SK-N-SH (cell line): ENCODE measurements at regions not wholly inside any gene's neighbourhood (a gene's known extent, or its start where the extent isn't known, plus 50 kb on each side); places are given as distances from the start of the nearest gene placed in this dataset.

Source experiments
- CTCF ChIA-PET: fragments of 300-600, 350-600 bp; formaldehyde crosslinking; extraction: SDS; loops from one replicate; lab custom pipeline; 2021; lab: Yijun Ruan, JAX
- POLR2A ChIA-PET: fragments of 350-600 bp; sonication (Branson Sonifier 250); formaldehyde crosslinking; extraction: SDS; loops from one replicate; lab custom pipeline; 2020; ENCODE audit warnings: antibody characterized with exemption, inconsistent platforms; lab: Yijun Ruan, JAX
- DNase-seq: peaks from one replicate; pipeline ENCODE4 v3.0.0; 2012
- H2AFZ ChIP-seq: fragments of 200-600 bp; sonication (generic); 2 replicates; pipeline ENCODE4 v1.8.1; 2016; ENCODE audit warnings: antibody characterized with exemption, mild to moderate bottlenecking, low read depth
- H3F3A ChIP-seq: fragments of 200-600 bp; sonication (generic); replicated peaks from 2 replicates; pipeline ENCODE3; 2016; ENCODE audit warnings: antibody characterized with exemption, mild to moderate bottlenecking; ENCODE audit not compliant: insufficient read depth
- H3K27ac ChIP-seq, 2 experiments: fragments of 200-500 bp in 1 of 2; fragments of 200-600 bp in 1 of 2; sonication (Bioruptor generic) in 1 of 2; sonication (generic), shearing (Covaris generic) in 1 of 2; 2 replicates each; pipeline versions ENCODE4 v1.5.1 to v1.6.1; 2014 to 2016; ENCODE audit warnings: low read depth in 2 of 2, inconsistent platforms in 1 of 2, low read length in 1 of 2, mild to moderate bottlenecking in 1 of 2, mixed read lengths in 1 of 2
- H3K27me3 ChIP-seq: fragments of 200-600 bp; sonication (generic), shearing (Covaris generic); 2 replicates; pipeline ENCODE4 v1.6.1; 2016; ENCODE audit warnings: mixed run types; ENCODE audit not compliant: insufficient read depth
- H3K36me3 ChIP-seq, 2 experiments: fragments of 200-500 bp in 1 of 2; fragments of 200-600 bp in 1 of 2; sonication (Bioruptor generic) in 1 of 2; sonication (generic) in 1 of 2; replicated peaks in 1 of 2; 2 replicates each; pipeline versions ENCODE3 to v1.5.1; 2014 to 2016; ENCODE audit warnings: low read length in 1 of 2, mild to moderate bottlenecking in 1 of 2; ENCODE audit not compliant: insufficient read depth in 2 of 2, control insufficient read depth in 1 of 2
- H3K4me1 ChIP-seq, 2 experiments: fragments of 200-500 bp in 1 of 2; fragments of 200-600 bp in 1 of 2; sonication (Bioruptor generic) in 1 of 2; sonication (generic), shearing (Covaris generic) in 1 of 2; 2 replicates each; pipeline versions ENCODE4 v1.5.1 to v1.6.1; 2014 to 2016; ENCODE audit warnings: low read depth in 1 of 2, low read length in 1 of 2, mixed run types in 1 of 2; ENCODE audit not compliant: insufficient read depth in 2 of 2, control insufficient read depth in 1 of 2
- H3K4me2 ChIP-seq: fragments of 200-600 bp; sonication (generic), shearing (Covaris generic); 2 replicates; pipeline ENCODE4 v1.6.1; 2017; ENCODE audit warnings: mixed run types
- H3K4me3 ChIP-seq, 2 experiments: fragments of 200-500 bp in 1 of 2; fragments of 200-600 bp in 1 of 2; sonication (Bioruptor generic) in 1 of 2; sonication (generic), shearing (Covaris generic) in 1 of 2; 2 replicates each; pipeline versions ENCODE4 v1.5.1 to v1.8.1; 2014 to 2016; ENCODE audit warnings: low read depth in 2 of 2, inconsistent platforms in 1 of 2, low read length in 1 of 2, mild to moderate bottlenecking in 1 of 2, mixed read lengths in 1 of 2, moderate library complexity in 1 of 2
- H3K79me2 ChIP-seq: fragments of 200-600 bp; sonication (generic); 2 replicates; pipeline ENCODE4 v1.8.1; 2017; ENCODE audit warnings: mild to moderate bottlenecking; ENCODE audit not compliant: insufficient read depth
- H3K9ac ChIP-seq: fragments of 200-600 bp; sonication (generic); 2 replicates; pipeline ENCODE4 v1.6.1; 2017; ENCODE audit warnings: mixed run types
- H3K9me2 ChIP-seq: fragments of 200-600 bp; sonication (generic); 2 replicates; pipeline ENCODE4 v1.6.1; 2017; ENCODE audit warnings: mixed run types
- H3K9me3 ChIP-seq: fragments of 200-600 bp; sonication (generic); 2 replicates; pipeline ENCODE4 v1.6.1; 2017; ENCODE audit warnings: mixed run types, mild to moderate bottlenecking, moderate library complexity
- H4K20me1 ChIP-seq: fragments of 200-600 bp; sonication (generic); 2 replicates; pipeline ENCODE4 v1.6.1; 2017; ENCODE audit warnings: mild to moderate bottlenecking, mixed run types; ENCODE audit not compliant: insufficient read depth
- EZH2phosphoT487 ChIP-seq: fragments of 200-600 bp; sonication (generic); IDR thresholded peaks from 2 replicates; pipeline ENCODE4 v1.6.1; 2017; ENCODE audit warnings: low read depth, mixed run types, mild to moderate bottlenecking, antibody characterized with exemption, moderate library complexity, borderline replicate concordance
- FOXM1 ChIP-seq: IDR thresholded peaks from 2 replicates; pipeline ENCODE4 v1.4.0; 2012; ENCODE audit warnings: low read depth, mild to moderate bottlenecking
- GABPA ChIP-seq: IDR thresholded peaks from 2 replicates; pipeline ENCODE4 v1.4.0; 2012; ENCODE audit warnings: low read depth, mild to moderate bottlenecking
- GATA2 ChIP-seq: sonication (generic); formaldehyde crosslinking; IDR thresholded peaks from 2 replicates; pipeline ENCODE4 v1.5.0; 2020; ENCODE audit warnings: mild to moderate bottlenecking, missing genetic modification reagents
- MXI1 ChIP-seq: IDR thresholded peaks from 2 replicates; pipeline ENCODE4 v1.6.1; 2012; ENCODE audit warnings: mild to moderate bottlenecking, low read depth, low read length, improper control_type of control experiment
- POLR2AphosphoS5 ChIP-seq: IDR thresholded peaks from 2 replicates; pipeline ENCODE4 v1.6.1; 2012; ENCODE audit warnings: low read depth, low read length
- RCOR1 ChIP-seq: fragments of 150-350 bp; IDR thresholded peaks from 2 replicates; pipeline ENCODE4 v1.6.1; 2017; ENCODE audit warnings: antibody characterized with exemption, low read length
- RXRA ChIP-seq: IDR thresholded peaks from 2 replicates; pipeline ENCODE4 v1.4.0; 2012; ENCODE audit warnings: low read depth, mild to moderate bottlenecking, borderline replicate concordance
- SIN3A ChIP-seq: IDR thresholded peaks from 2 replicates; pipeline ENCODE4 v1.6.1; 2012; ENCODE audit warnings: low read depth, mild to moderate bottlenecking, low read length, moderate library complexity, borderline replicate concordance
- SMC3 ChIP-seq: IDR thresholded peaks from 2 replicates; pipeline ENCODE4 v1.6.1; 2012; ENCODE audit warnings: low read depth, low read length, improper control_type of control experiment
- TCF12 ChIP-seq: IDR thresholded peaks from 2 replicates; pipeline ENCODE4 v1.4.0; 2012
- TEAD4 ChIP-seq: IDR thresholded peaks from 2 replicates; pipeline ENCODE4 v1.4.0; 2012; ENCODE audit warnings: mild to moderate bottlenecking, borderline replicate concordance; ENCODE audit not compliant: insufficient read depth
- WGBS: methylation state at CpG from one replicate; pipeline ENCODE4 v1.1.6; 2017; ENCODE audit warnings: low lambda C conversion rate; 5-methylcytosine and 5-hydroxymethylcytosine counted together
- TF ChIP-seq, protein P1 (sequence below): fragments of 150-350 bp; IDR thresholded peaks from 2 replicates; pipeline ENCODE4 v1.6.1; 2017; ENCODE audit warnings: antibody characterized with exemption, low read length, low read depth, borderline replicate concordance
- TF ChIP-seq, protein P2 (sequence below): fragments of 150-350 bp; IDR thresholded peaks from 2 replicates; pipeline ENCODE4 v1.6.1; 2016; ENCODE audit warnings: mild to moderate bottlenecking, low read depth, low read length
- TF ChIP-seq, protein P3 (sequence below): IDR thresholded peaks from 2 replicates; pipeline ENCODE4 v1.4.0; 2012; ENCODE audit warnings: low read depth
- TF ChIP-seq, protein P4 (sequence below): IDR thresholded peaks from 2 replicates; pipeline ENCODE4; 2012

DNA sequence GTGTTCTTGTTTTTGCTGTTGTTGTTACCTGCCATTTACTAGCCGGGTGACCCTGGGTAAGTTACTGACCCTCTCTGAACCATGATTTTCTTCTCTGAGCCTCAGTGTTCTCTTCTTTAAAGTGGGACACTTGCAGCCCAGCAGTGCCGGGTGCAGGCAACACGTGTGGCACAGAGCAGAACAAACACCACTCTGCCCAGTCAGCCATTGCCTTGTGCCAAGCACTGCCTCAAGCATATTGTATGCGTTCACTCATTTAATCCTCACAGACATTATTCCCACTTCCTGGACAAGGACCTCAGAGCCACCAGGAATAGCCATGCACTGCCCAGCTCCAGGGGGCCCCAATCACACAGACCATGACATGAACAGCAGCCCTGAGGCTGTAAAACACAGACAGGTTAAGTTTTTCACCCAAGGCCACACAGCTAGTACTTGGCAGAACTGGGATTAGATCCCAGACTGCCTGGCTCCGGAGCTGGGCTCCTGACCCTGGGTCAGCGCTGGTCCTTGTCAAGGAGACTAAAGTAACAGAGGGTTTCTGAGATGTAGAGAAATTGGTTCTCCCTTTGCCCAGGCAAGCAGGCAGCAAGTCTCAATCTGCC, 74.0 kb upstream of the PTPN1 start:
- ChIA-PET CTCF (interaction anchor here (1.0 kb wide), 1 partner anchor 23 kb away, joined by 3 read pairs; no protein-coding TSS in a partner anchor), POLR2A (no interaction called here)
- Histone ChIP-seq H3K4me2 (no peak overlapping the region), H3K36me3 (no peaks in the 10 kb centered on the region), H3F3A (peaks cover 22% of the 10 kb centered on the region), H3K79me2 (no peaks in the 10 kb centered on the region), H3K27me3 (no peaks in the 10 kb centered on the region), H3K4me1 (peaks cover 6 to 7% of the 10 kb centered on the region in 2 experiments; a peak in 1 of 4 replicates), H3K9ac (no peak overlapping the region), H3K4me3 (no peak overlapping the region), H3K9me3 (no peaks in the 10 kb centered on the region), H3K27ac (no peak overlapping the region), H2AFZ (no peak overlapping the region), H4K20me1 (no peaks in the 10 kb centered on the region), H3K9me2 (no peaks in the 10 kb centered on the region)
- WGBS, result 87% methylated on average over 4 of the region's 6 CpGs
- no peak for DNase-seq
- TF ChIP-seq TEAD4 (no peak), SIN3A (no peak), MXI1 (no peak), GABPA (no peak), TCF12 (no peak)

DNA sequence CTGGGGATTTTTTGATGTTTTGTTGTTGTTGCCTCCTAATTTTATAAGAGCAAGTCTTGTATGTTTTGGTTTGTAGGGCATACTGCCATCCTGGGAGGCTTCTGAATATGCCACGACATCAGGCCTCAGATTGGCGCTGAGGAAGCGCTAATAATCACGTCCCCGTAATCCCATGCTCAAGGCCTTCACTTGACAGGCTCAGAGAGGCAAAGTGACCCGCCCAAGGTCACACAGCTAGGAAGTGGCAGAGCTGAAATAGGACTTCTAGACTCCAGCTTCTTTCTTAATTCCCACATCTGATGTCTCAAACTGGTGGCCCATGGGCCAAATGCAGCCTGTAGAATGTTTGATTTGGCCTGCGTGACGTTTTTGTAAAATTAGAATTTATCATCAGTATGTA, 73.5 kb upstream of the PTPN1 start:
- ChIA-PET CTCF (interaction anchor here (1.0 kb wide), 1 partner anchor 24 kb away, joined by 3 read pairs; no protein-coding TSS in a partner anchor), POLR2A (no interaction called here)
- Histone ChIP-seq H3K4me2 (no peak overlapping the region), H3K27me3 (no peaks in the 10 kb centered on the region), H3K9ac (no peak overlapping the region), H3K79me2 (no peaks in the 10 kb centered on the region), H3K9me3 (no peaks in the 10 kb centered on the region), H3K9me2 (no peaks in the 10 kb centered on the region), H3K4me1 (peaks cover 6 to 7% of the 10 kb centered on the region in 2 experiments; a peak in 1 of 4 replicates), H3F3A (peaks cover 23% of the 10 kb centered on the region), H2AFZ (no peak overlapping the region), H3K27ac (no peak overlapping the region), H3K36me3 (no peaks in the 10 kb centered on the region), H3K4me3 (no peak overlapping the region), H4K20me1 (no peaks in the 10 kb centered on the region)
- DNase-seq, result no peak
- WGBS, result 86% methylated on average over 8 of the region's 8 CpGs
- no peak for TF ChIP-seq POLR2AphosphoS5
- TF ChIP-seq, protein P1, sequence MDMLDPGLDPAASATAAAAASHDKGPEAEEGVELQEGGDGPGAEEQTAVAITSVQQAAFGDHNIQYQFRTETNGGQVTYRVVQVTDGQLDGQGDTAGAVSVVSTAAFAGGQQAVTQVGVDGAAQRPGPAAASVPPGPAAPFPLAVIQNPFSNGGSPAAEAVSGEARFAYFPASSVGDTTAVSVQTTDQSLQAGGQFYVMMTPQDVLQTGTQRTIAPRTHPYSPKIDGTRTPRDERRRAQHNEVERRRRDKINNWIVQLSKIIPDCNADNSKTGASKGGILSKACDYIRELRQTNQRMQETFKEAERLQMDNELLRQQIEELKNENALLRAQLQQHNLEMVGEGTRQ, result no peak
- TF ChIP-seq SMC3, result no peak
- TF ChIP-seq, protein P2, sequence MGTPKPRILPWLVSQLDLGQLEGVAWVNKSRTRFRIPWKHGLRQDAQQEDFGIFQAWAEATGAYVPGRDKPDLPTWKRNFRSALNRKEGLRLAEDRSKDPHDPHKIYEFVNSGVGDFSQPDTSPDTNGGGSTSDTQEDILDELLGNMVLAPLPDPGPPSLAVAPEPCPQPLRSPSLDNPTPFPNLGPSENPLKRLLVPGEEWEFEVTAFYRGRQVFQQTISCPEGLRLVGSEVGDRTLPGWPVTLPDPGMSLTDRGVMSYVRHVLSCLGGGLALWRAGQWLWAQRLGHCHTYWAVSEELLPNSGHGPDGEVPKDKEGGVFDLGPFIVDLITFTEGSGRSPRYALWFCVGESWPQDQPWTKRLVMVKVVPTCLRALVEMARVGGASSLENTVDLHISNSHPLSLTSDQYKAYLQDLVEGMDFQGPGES, result no peak
- no peak for TF ChIP-seq RCOR1
- TF ChIP-seq EZH2phosphoT487, result no peak
- TF ChIP-seq MXI1, result no peak
- TF ChIP-seq, protein P3, sequence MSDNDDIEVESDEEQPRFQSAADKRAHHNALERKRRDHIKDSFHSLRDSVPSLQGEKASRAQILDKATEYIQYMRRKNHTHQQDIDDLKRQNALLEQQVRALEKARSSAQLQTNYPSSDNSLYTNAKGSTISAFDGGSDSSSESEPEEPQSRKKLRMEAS, result no peak
- TF ChIP-seq TCF12, result no peak
- TF ChIP-seq RXRA, result no peak
- no peak for TF ChIP-seq GATA2
- TF ChIP-seq, protein P4, sequence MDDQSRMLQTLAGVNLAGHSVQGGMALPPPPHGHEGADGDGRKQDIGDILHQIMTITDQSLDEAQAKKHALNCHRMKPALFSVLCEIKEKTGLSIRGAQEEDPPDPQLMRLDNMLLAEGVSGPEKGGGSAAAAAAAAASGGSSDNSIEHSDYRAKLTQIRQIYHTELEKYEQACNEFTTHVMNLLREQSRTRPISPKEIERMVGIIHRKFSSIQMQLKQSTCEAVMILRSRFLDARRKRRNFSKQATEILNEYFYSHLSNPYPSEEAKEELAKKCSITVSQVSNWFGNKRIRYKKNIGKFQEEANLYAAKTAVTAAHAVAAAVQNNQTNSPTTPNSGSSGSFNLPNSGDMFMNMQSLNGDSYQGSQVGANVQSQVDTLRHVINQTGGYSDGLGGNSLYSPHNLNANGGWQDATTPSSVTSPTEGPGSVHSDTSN, result no peak
- TF ChIP-seq FOXM1, result no peak
